Transverse colon (tissue), 4 donors: ENCODE measurements at regions not wholly inside any gene's neighbourhood (a gene's known extent, or its start where the extent isn't known, plus 50 kb on each side); places are given as distances from the start of the nearest gene placed in this dataset.

Experiments used
- DNase-seq: peaks from one replicate; pipeline ENCODE4 v3.0.0-alpha.2; 2019
- H3K27ac ChIP-seq, 4 donors: fragments of 200-600 bp; sonication (generic); 2 replicates each; pipeline ENCODE4 v1.5.1; 2016 to 2018; ENCODE audit warnings: inconsistent platforms in 4 of 4
- H3K27me3 ChIP-seq: fragments of 200-600 bp; sonication (generic); 2 replicates; pipeline ENCODE4 v1.5.1; 2017; ENCODE audit warnings: inconsistent platforms
- H3K36me3 ChIP-seq, 4 donors: fragments of 200-600 bp; sonication (generic); 2 replicates each; pipeline ENCODE4 v1.5.1; 2017 to 2019; ENCODE audit warnings: inconsistent platforms in 4 of 4
- H3K4me1 ChIP-seq, 4 donors: fragments of 200-600 bp; sonication (generic); 2 replicates each; pipeline ENCODE4 v1.5.1; 2017 to 2020; ENCODE audit warnings: inconsistent platforms in 4 of 4
- H3K4me3 ChIP-seq, 4 donors: fragments of 200-600 bp; sonication (generic); 1 replicate in 1 of 4; 2 replicates in 3 of 4; pipeline versions ENCODE4 v1.5.1 to v1.6.1; 2017 to 2019; ENCODE audit warnings: inconsistent platforms in 4 of 4
- H3K9me3 ChIP-seq, 2 donors: fragments of 200-600 bp; sonication (generic); 2 replicates each; pipeline ENCODE4 v1.5.1; 2017 to 2019; ENCODE audit warnings: inconsistent platforms in 2 of 2
- EP300 ChIP-seq: sonication (generic); formaldehyde crosslinking; IDR thresholded peaks from one replicate; pipeline ENCODE4 v1.6.1; 2017; ENCODE audit warnings: antibody characterized with exemption, low read depth
- POLR2A ChIP-seq: fragments of 450-650 bp; IDR thresholded peaks from one replicate; pipeline ENCODE4 v1.6.1; 2016; ENCODE audit warnings: antibody characterized with exemption, mild to moderate bottlenecking, moderate library complexity
- POLR2AphosphoS5 ChIP-seq, 3 donors: sonication (generic); formaldehyde crosslinking; IDR thresholded peaks; one replicate each; pipeline ENCODE4 v1.6.1; 2016; ENCODE audit warnings: antibody characterized with exemption in 3 of 3
- WGBS, 2 donors: methylation state at CpG; one replicate each; pipeline ENCODE4 v1.1.5; 2018; ENCODE audit warnings: low coverage in 1 of 2; 5-methylcytosine and 5-hydroxymethylcytosine counted together
- in situ Hi-C, 4 donors: fragments of 200-750 bp; cut with MboI; loops; one replicate each; pipeline versions ENCODE4 v1.15.0 to v1.15.1; 2017; ENCODE audit warnings: low sequenced_read_pairs in 3 of 4, low pct_ligation_motif_present in 1 of 4, low pct_unique_long_range_greater_than_20kb in 1 of 4
- intact Hi-C: fragments of 100-400 bp; cut with DNase I; formaldehyde crosslinking; loops from one replicate; pipeline ENCODE4 v1.15.1; 2023; ENCODE audit warnings: low total_unique reads
- TF ChIP-seq, protein P1 (sequence below), 5 experiments: fragments of 200-600 bp in 3 of 5; fragments of 450-650 bp in 2 of 5; sonication (generic) in 3 of 5; IDR thresholded peaks; 1 replicate in 2 of 5; 2 replicates in 3 of 5; pipeline ENCODE4 v1.5.1; 2016 to 2017; ENCODE audit warnings: antibody characterized with exemption in 5 of 5, inconsistent platforms in 3 of 5, mild to moderate bottlenecking in 2 of 5, moderate library complexity in 1 of 5

DNA sequence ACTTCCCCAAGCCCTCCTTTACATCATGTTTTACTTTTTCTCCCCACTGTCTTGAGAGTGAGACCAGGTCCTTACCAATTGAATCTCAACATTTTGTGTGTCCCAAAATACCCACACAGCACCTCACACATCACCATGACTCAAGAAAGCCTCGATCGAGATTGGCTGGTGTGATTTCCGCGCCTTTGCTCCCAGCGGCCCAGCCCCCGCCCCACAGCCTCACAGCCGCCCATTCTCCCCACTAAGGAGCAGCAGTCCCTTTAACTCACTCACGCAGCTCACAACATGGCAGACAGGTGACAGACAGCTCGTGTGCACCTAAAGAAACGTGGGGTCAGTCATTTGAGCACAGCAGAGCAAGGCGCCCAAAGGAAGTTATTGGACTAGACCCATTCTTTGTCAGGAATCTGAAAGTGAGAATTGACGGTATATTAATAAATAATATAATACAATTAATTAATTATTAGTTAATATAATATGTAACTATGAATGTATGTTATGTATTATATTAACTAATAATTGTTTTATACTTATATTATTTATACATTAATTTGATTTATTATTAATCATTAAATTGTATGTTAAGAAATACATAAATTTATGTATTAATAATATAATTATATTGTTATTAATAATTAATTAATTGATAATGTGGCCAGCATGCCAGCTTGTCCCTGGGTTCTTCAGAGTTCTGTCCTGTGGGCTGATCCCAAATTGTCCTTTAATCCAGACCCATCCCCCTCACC is 204.9 kb upstream of the RNF32 start:
- in situ Hi-C loops, result no loop called here
- Histone ChIP-seq H3K9me3 (no peaks in the 10 kb centered on the region), H3K27ac (no peak overlapping the region), H3K4me3 (no peak overlapping the region), H3K36me3 (no peaks in the 10 kb centered on the region), H3K4me1 (no peaks in the 10 kb centered on the region), H3K27me3 (no peaks in the 10 kb centered on the region)
- DNase-seq, result no peak
- WGBS, 2 donors, result 75 to 84% methylated on average over 8 to 12 of the region's 12 CpGs
- intact Hi-C loops, result no loop called here
- TF ChIP-seq, protein P1, sequence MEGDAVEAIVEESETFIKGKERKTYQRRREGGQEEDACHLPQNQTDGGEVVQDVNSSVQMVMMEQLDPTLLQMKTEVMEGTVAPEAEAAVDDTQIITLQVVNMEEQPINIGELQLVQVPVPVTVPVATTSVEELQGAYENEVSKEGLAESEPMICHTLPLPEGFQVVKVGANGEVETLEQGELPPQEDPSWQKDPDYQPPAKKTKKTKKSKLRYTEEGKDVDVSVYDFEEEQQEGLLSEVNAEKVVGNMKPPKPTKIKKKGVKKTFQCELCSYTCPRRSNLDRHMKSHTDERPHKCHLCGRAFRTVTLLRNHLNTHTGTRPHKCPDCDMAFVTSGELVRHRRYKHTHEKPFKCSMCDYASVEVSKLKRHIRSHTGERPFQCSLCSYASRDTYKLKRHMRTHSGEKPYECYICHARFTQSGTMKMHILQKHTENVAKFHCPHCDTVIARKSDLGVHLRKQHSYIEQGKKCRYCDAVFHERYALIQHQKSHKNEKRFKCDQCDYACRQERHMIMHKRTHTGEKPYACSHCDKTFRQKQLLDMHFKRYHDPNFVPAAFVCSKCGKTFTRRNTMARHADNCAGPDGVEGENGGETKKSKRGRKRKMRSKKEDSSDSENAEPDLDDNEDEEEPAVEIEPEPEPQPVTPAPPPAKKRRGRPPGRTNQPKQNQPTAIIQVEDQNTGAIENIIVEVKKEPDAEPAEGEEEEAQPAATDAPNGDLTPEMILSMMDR (IDR thresholded peaks at IDR 0.05), result no peak
- TF ChIP-seq EP300 (no peak), POLR2A (no peak), POLR2AphosphoS5 (IDR thresholded peaks at IDR 0.05) (no peak)

DNA sequence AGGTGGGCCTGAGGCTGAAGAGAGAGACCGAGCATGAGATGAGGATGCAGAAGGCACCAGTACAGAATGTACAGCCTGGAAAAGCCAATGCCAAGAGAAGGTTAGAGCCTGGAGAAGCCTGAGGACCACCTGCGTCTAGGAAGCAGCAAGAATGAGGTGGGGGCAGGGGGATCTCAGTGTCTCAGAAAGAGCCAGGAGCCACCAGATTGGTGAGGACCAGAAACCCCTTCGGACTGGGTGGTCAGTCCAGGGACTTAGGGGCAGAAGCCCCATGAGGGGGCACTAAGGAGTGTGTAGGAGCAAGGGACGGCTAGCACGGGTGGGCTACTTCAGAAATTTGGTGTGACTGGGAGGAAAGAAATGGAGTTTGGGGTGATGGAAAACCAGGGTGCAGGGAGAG is 205.9 kb upstream of the RNF32 start:
- 72 to 94% methylated on average over 3 to 5 of the region's 5 CpGs for WGBS, 2 donors

DNA sequence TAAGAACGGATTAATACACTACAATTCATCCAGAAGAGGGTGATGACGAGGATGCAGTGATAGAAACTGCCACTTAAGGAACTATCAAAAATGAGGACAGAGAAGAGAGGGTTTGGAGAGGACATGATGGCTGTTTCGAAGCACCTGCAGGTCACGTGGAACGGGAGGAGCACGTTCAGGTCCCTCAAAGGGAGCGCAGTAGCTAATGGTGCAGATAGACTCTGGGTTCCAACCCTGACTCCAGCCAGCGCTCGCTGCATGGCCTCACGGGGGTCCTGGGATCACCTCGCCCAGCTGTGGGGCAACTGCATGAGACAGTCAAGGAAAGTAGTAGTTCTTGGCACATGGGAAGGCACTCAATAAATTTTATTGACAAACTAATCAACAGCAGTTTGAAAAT is 208.6 kb upstream of the RNF32 start:
- no peaks in the 10 kb centered on the region for H3K4me1 ChIP-seq
- no peak for DNase-seq
- H3K4me3 ChIP-seq, result no peak overlapping the region
- intact Hi-C loops, result no loop called here
- 86 to 87% methylated on average over 4 to 11 of the region's 11 CpGs for WGBS, 2 donors
- H3K27ac ChIP-seq, result no peak overlapping the region
- H3K27me3 ChIP-seq, result no peaks in the 10 kb centered on the region
- in situ Hi-C loops, result no loop called here
- no peaks in the 10 kb centered on the region for H3K36me3 ChIP-seq
- no peak for TF ChIP-seq EP300
- TF ChIP-seq POLR2AphosphoS5 (IDR thresholded peaks at IDR 0.05), result no peak
- TF ChIP-seq, protein P1 (IDR thresholded peaks at IDR 0.05), result no peak
- no peak for TF ChIP-seq POLR2A
- no peaks in the 10 kb centered on the region for H3K9me3 ChIP-seq

More for the DNA sequence above, 205.9 kb upstream of the RNF32 start:
- H3K4me1 ChIP-seq, result no peaks in the 10 kb centered on the region
- TF ChIP-seq, protein P1 (IDR thresholded peaks at IDR 0.05), result no peak
- TF ChIP-seq POLR2AphosphoS5 (IDR thresholded peaks at IDR 0.05), result no peak
- TF ChIP-seq POLR2A, result no peak
- no peak for TF ChIP-seq EP300
- no peaks in the 10 kb centered on the region for H3K27me3 ChIP-seq
- H3K27ac ChIP-seq, result no peak overlapping the region
- DNase-seq, result no peak
- intact Hi-C loops, result no loop called here
- in situ Hi-C loops, result no loop called here
- H3K36me3 ChIP-seq, result no peaks in the 10 kb centered on the region
- H3K4me3 ChIP-seq, result no peak overlapping the region
- no peaks in the 10 kb centered on the region for H3K9me3 ChIP-seq

DNA sequence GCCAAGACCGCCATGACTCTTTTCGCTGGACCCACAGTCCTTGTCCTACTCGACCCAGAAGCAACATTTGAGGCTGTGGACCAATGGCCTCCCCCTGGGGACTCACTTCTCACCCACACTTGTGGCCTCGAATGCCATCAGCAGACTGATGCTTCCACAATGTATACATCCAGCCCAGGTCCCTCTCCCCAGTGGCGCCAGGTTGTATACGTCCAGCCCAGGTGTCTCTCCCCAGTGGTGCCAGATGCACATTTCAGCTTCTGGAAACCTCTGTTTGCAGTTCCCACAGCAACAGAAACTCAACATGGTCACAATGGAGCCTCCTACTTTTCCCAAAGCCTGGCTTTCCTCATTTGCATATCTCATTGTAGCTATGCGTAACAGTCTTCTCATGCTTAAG is 210.5 kb upstream of the RNF32 start:
- Histone ChIP-seq H3K36me3 (no peaks in the 10 kb centered on the region), H3K27ac (no peak overlapping the region), H3K27me3 (no peaks in the 10 kb centered on the region), H3K4me3 (no peak overlapping the region), H3K9me3 (no peaks in the 10 kb centered on the region), H3K4me1 (no peaks in the 10 kb centered on the region)
- in situ Hi-C loops, result no loop called here
- DNase-seq, result no peak
- no peak for TF ChIP-seq POLR2AphosphoS5 (IDR thresholded peaks at IDR 0.05)
- TF ChIP-seq POLR2A, result no peak
- TF ChIP-seq, protein P1 (IDR thresholded peaks at IDR 0.05), result no peak
- no peak for TF ChIP-seq EP300
- 89 to 90% methylated on average over 2 to 7 of the region's 7 CpGs for WGBS, 2 donors
- intact Hi-C loops, result no loop called here
